Hematopoietic multipotent progenitor cell (in vitro differentiated cells): ENCODE measurements at regions not wholly inside any gene's neighbourhood (a gene's known extent, or its start where the extent isn't known, plus 50 kb on each side); places are given as distances from the start of the nearest gene placed in this dataset.
A peak's percentile ranks its signal among the peaks of the same experiment; 100 is the strongest.

Experiments used
- DNase-seq, 3 donors: peaks; one replicate each; pipeline ENCODE4 v3.0.0-alpha.2; 2011 to 2015; ENCODE audit warnings: low read depth in 2 of 3, low spot score in 2 of 3

DNA sequence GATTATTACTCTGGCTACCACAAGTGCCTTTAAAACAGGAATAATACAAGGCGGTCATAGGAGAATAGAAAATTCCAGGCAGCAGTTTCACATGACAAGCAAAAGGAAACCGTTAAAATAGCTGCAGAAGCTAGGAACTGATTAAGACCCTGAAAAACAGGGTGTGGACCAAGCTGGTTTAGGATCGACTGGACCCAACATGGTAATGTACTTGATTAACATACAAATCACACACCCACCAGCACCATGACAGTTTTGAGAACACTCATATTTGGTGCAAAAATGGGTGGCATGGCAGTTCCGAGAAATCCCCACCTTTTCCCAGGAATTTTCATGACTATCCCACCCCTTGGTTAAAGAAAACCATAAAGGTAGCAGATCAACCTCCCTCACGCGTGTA lies 51.9 kb upstream of the TMEM163 start:
- no peak for DNase-seq

DNA sequence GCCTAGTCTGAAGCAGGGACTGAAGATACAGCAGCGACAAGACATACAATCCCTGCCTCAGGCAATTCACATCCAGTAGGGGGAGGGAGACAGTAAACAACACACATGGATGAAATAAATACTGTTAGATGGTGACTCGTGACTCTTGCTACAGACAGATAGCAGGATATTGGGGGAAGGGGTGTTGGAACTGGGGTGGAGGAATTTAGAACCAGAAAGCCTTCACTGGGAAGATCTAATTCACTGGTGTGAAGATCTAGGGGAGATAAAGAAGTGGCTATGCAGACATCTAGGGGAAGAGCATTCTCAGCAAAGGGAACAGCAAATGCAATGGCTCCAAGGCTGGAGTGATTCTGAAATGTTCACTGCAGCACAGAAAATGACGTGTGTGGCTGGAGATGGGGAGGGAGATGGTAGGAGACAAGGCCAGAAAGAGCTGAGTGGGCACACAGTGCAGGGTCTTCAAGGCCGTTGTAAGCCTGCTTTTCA lies 52.6 kb upstream of the TMEM163 start:
- DNase-seq: no peak

DNA sequence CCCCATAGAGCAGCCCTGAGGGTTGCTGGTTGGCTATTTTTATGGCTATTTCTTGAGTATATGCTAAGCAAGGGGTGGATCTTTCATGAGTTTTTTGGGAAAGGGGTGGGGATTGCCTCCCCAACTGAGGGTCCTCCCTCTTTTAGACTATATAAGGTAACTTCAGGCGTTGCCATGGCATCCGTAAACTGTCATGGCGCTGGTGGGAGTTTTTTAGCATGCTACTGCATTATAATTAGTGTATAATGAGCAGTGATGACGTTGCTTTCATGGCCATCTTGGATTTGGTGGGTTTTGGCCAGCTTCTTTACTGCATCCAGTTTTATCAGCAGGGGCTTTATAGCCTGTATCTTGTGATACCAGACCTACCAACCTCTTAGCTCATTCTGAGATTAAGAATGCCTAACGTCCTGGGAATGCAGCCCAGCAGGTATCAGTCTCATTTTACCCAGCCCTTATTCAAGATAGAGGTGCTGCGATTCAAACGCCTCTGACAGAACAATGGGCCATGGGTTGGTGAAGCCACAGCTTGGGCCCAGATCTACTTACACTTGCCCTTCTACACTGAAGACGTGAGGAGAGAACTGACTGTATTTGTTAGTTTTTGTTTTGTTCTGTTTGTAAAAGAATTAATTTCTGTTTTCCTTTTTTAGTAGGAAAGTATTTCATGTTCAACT lies 53.8 kb upstream of the TMEM163 start:
- no peak for DNase-seq

DNA sequence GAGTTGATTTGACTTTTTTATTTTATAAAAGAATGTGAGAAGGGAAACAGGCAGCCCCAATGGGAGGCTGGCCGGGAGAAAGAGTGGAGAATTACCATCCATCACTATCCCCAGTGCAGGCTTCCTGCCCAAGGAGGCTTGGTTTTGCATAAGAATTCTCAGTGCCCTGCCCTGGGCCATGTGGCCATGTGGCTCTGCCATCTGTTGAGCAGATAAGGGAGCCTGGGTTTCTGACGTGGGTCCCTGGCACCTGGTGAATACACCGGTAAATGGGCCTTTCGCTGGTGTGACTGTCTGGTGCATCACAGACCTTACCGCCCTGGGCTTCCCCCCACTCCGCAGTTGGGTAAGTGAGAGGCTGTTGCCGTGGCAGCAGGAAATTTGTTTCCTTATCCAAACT lies 54.5 kb upstream of the TMEM163 start:
- DNase-seq: peak in 2 of 3 donors; percentile 38 to 80

DNA sequence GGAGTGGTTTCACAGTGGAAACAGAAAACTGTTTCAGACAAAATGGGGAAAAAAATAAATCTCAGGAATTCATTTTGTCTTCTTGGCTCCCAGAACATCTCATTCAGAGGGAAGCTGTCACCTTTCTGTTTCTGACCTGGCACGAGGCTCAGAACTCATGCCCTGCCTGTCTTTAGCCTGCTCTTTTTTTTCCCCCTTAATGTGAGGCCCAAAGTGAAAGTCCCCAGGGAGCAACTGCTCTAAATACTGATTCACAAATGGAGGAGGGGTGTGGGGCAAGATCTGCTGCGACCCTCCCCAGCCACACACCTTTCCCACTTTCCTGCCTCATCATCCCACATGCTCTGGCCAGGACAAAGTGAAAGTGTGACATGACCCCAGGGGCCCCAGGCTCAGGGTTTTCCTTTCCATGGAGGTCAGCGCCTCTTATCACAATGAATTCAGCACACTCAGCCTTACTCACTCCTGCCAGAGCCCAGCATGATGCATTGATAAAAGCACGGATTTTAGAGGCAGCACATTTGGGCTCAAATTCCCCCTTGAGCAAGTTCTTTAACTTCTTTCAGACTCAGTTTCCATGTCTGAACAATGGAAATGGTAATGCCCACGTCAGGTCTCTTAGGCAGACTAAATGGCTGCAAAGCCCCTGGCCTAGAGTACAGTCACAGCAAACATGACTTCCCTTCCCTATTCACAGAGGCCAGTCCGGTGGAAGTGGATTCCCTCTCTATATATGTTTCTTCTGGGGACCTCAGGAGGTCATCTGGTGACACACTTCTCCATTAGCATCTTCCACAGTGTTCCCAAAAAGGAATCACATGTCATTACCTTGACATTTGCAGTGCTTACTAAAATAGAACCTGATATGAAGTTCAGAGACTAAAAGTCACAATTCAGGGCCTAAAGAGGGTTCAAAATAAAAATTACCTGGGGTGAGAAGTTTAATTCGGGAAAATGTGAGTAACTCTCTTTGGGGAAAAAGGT lies 55.3 kb upstream of the TMEM163 start:
- no peak for DNase-seq

DNA sequence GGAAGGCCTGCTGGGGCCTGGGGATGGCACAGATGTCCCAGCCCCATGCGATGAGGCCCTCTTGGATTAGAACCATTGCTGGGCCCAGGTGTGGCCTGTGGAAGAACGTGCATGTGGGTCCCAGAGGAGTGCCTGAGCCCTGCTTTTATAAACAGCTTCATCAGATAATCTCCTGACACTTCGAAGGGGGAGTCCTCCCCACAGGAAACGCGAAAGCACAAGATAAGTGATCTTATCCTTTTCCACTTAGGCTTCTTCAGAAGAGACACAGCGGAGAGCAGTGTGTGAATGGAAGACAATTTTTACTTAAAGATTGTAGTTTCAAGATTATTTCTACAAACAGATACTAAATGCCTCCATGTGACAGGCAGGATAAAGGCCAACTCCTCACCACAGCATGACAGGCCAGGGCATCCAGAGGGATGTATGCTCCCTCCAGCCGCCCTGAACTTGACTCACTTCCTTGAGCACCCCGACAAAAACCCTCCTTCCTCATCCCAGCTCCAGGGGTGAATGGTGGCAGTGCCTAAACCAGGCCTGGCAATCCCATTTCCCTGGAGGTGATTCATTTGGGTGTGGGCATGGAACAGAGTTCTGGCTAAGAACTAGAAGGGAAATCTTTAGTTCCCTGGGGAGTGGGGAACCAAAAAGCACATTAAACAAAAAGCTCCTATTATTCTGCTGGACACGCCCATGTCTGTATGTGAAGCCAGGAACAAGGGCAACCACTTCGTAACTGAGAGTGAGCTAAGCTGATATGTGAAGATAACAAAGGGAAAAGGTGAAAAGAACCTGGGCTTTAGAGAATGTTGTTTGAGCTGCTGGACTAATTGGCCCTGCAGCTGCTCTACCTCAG lies 56.2 kb upstream of the TMEM163 start:
- DNase-seq: peak in 1 of 3 donors; percentile 40

DNA sequence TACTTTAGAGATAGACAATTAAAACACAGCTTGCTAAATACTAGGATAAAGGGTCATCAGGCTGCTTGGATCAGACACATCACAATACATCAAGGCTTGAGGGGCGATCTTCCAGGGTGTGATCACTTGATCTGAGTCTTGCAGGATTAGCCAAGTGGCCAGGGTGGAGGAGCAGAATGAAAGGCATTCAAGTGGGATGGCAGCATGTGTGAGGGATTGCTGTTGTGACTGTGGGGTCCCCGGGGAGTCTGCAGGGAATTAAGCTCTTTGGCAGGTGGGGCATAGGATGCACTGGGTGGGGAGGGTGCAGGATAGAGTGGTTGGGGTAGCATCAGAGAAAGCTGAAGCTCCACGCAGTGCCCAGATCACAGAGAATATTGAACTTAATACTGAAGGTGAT lies 58.0 kb upstream of the TMEM163 start:
- no peak for DNase-seq

DNA sequence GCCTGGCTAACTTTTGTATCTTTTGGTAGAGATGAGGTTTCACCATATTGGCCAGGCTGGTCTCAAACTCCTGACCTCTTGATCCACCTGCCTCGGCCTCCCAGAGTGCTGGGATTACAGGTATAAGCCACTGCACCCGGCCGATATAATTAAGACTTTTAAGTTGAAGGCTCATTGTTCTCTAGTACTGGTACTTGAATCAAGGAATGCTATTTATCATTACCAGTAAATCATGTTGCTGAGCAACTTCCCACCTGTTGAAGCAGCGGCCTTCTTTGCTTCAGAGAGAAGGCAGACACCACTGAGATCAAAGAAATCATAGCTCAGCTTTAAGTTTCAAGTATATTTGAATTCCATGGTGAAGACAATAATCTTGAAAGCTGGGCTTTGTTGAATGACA lies 58.8 kb upstream of the TMEM163 start:
- DNase-seq: no peak

DNA sequence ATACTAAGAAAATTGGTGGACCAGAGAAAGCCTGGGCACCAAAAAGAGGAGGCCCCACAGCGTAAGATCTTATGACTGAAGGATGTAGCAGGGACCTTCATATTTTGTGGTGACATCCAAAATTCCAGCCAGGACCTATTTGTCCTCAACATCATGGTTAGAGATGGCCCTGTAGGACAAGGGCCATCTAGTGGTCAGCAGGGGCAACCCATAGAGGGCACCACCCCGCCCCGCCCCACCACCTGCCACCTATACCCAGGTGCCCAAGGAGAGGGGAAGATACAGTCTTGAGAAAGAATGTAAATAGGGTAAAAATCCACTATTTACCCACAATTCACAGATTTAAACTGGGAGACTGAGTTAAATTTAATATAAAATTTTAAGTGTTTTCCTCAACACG lies 59.6 kb upstream of the TMEM163 start:
- no peak for DNase-seq

DNA sequence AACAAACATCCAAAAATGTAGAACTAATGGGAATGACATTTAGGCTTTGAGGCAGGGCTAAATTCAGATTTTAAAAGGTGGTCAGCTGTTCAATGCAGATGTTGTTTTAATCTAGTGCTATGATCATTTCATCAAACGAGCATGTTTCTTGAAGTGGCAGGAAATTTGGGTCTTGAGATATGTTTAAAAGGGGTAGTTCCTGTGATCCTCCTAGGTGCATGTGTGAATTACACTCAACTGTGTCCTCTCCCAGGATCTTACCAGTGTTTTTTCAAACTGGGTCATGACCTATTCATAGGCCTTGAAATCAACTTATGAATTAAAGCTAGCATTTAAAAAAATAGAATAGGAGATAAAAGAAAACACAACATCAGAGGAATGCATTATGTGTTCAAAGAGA lies 57.4 kb upstream of the ACMSD start:
- no peak for DNase-seq

DNA sequence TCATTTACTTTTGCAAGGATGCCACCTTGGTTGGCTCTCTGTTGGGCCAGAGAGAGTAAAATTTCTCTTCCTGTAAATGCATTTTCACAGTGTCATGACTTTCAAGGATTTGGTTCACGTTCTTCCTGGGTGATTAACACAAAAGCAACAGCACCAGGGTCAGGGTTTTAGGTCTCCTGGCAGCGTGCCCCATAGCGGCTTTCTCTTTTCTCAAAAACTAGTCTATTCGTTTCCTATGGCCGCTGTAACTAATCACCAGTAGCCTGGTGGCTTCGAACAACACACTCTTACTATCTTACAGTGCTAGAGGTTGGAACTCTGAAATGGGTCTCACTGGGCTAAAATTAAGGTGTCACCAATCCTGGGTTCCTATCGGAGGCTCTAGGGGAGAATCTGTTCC lies 56.3 kb upstream of the ACMSD start:
- no peak for DNase-seq

DNA sequence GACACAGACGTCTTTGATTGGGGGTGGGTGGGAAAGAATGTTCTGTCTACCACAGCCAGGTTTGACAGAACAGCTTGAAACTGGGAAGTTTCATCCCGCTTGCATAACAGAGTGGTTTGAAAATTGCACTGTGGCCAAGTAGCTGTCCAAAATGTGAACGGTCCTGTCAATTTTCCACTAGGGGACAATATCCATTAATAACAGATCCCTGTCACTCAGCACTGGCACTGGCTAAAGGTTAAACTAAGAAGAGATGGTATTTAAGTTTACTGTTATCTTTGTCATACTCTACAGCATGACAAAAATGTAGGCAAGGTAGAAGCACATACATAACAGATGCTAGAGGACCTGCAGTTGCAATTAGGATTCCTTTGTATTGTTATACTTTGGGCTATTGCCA lies 55.6 kb upstream of the ACMSD start:
- peak in 2 of 3 donors; percentile 26 to 40 for DNase-seq

DNA sequence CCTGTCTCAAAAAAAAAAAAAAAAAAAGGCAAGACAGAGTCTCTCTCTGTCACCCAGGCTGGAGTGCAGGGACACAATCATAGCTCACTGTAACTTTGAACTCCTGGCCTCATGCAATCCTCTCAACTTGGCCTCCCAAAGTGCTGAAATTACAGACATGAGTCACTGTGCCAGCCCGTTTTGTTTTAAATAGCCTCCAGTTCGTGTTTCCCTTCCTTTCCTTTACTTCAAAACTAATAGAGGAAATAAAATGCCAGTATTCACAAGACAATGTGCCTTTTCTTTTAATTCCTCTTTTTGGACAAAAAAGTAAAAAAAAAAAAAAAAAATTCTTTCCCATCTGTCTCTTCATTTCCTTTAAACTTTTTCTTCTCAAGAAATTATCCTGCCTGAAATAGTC lies 54.5 kb upstream of the ACMSD start:
- peak in 1 of 3 donors; percentile 65 for DNase-seq

DNA sequence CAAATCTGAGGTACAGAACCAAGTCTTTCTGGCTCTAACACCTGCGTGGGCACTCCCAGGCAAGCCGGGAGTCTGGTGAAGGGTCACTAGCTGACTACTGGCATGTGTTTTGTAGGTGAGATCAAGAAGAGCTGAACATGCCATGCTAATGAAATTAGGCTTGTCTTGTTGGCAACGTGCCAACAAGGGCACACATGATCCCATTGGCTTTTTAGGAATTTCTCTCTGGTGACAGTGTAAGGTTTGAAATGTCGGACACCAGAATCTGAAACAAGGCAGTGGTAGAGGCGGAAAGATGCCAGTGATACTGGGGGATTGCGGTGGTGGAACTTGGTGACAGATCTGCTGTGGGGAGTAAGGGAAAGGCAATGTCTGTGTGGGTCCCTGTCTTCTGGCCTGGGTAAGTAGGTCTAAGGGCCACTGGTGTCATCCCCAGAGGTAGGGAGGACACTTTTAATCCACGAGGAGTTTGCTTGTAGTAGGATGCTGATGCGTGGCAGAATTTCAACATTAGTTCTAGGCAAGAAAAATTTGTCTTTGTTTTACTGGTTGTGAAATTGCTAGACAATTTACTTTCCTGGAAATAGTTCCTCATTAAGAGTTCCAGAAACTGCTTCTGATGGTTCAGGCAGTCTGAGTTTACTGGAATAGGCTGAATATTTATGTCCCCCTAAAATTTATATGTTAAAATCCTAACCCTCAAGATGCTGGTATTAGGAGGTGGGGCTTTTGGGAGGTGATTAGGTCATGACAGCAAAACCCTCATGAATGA lies 52.6 kb upstream of the ACMSD start:
- DNase-seq: no peak

DNA sequence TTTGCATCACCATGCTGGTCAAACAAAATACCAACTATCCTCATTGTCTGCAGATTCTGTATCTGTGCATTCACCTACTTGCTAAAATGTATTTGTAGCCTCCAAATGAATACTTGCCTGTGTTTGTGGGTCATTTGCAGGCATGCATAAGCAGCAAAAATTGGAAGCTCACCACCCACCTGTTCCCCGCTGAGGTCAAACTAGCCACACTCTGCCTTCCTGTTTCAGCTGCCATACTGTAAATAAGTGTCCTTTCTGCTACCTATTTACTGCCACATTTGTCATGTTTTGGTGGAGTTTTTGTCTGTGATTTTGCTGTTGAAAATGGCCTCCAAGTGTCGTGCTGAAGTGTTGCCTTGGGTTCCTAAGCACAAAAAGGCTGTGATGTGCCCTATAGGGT lies 50.0 kb upstream of the ACMSD start:
- no peak for DNase-seq
